NCI-H1048 (cell line): ENCODE measurements at regions not wholly inside any gene's neighbourhood (a gene's known extent, or its start where the extent isn't known, plus 50 kb on each side); places are given as distances from the start of the nearest gene placed in this dataset.

Source experiments
- DNase-seq: peaks from one replicate; lab custom pipeline; 2025; lab: John Stamatoyannopoulos, UW

DNA sequence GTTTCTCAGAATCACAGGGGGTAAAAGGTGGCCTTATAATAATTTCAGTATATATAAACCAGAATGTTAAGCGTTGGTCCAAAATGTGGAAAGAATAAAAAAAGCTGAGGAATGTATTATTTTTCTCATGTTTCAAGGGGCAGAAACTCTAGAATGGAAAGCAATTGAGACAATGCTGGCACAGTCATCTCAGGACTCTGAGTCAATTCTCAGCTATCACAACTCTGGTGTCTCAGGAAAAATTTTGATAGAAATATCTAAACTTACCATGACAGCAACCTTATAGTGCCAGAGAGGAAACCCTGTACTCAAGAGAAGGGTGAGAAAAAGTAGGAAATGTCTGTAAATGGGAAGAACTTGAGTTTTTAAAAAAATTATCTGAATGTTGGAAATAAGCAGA, 1189.4 kb upstream of the NUDT12 start:
- DNase-seq, result no peak

GRCh38 chr5:104739905-104740304, 1177.3 kb upstream of the NUDT12 start:
- no peak for DNase-seq

GRCh38 chr5:104739503-104739902, 1176.9 kb upstream of the NUDT12 start:
- no peak for DNase-seq

DNA sequence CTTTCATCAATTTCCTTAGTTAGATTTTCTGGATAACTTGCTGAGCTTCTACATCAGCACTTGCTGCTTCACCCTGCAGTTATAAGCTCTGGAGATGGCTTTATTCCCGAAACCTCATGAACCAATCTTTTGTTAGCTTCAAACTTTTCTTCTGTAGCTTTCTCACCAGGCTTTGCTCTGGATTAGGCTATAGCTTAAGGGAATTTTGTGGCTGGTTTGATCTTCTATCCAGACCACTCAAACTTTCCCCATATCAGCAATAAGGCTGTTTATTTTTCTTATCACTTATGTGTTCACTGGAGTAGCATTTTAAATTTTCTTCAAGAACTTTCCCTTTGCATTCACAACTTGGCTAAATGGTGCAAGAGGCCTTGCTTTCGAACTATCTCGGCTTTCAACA, 1173.5 kb upstream of the NUDT12 start:
- DNase-seq, result no peak

DNA sequence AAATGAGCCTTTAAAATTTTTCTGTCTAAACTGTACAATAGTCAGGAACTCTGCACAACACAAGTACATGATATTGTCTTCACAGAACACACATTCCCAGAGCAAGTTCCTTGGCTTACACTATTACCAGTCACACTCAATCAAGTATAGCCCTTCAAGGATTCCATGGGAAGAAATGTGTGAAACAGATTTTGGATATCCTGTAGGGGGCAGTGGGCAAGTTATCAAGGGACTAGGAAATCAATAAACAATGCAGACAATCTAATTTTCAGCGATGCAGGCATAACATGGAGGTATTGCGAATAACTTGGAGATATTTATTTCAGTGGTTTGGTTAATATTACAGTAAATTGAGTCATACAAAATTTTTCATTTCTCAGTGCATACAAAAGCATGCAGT, 1171.5 kb upstream of the NUDT12 start:
- no peak for DNase-seq

DNA sequence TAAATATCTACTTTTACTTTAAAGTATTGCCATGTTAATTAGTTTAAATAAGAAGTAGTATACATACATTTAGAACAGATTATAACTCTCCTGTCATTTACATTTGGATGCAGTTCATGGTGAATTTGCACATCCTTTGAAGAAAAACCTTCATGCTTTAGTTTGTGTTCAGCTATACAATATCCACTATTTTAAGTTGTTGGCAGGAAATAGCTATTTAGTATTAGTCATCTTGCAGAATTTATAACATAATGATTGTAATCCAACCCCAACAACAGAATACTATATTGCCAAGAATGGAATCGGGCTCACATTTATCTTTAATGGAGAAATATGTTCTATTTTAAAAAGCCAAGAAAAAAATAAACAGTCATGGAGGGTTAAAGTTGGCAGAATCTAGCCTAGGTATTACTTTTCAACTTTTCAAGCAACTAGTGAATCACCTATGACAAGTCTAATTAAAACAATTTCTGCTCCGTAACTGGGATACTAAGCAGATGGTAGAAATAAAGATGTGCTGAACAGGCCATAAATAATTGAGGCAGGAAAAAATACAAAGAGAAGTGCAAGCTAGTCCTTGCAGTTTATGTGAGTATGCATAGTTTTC, 1170.6 kb upstream of the NUDT12 start:
- DNase-seq, result no peak

DNA sequence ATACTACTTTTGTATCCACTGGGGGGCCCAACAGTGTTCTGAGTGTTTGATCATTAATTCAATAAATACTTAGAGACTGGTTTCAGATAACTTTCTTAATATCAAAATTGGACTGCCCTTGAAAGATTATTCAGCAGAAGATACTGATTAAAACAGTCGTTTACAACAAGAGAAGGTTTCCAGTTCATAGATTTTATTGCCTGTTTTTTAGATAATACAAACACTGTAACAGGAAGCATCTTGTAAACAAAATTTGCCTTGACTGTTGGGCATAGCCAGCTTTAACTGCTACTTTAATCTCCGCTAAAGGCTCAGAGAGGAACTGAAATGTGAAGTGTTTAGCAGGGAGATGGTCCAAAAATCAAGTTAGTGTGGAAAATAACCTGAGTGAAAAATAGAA, 1168.7 kb upstream of the NUDT12 start:
- DNase-seq, result no peak

DNA sequence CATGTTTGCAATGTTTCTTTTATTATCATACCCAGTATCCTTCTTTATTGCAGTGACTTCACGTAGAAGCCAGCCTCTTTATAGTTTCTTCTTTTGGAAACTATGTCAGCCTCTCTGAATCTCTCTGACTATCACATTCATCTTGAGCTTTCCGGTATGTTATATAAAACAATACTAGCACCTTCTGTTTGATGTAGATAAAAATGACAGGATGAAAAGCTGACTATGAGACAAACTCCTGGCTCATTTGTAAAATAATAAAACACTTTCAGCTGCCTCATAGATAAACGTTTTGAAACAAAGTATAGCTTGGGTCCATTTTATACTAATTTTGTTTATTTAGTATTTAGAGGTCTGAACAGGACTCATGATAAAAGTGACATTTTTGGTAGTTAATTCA, 1145.4 kb upstream of the NUDT12 start:
- DNase-seq, result no peak

GRCh38 chr5:104706600-104706999, 1144.0 kb upstream of the NUDT12 start:
- DNase-seq, result no peak

DNA sequence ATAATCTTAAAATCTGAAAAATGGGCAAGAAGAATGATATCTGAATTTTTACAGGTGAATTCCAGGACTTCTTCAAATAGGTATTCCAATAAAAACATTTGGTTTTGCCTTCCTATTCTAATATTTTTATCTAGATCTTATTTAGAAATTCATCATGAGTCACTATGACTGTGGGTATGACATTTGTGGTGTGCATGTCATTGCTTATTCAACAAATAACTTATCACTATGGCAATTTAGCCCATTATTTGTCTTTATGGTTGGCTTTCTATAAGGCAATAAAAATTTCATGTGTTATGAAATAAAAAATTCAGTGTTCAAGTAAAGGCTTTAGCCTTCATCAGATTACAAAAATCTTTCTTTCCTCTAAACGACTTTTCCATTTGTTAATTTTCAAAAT, 1139.6 kb upstream of the NUDT12 start:
- DNase-seq, result no peak

GRCh38 chr5:104699438-104699837, 1136.8 kb upstream of the NUDT12 start:
- no peak for DNase-seq

- no peak for DNase-seq
Measured at GRCh38 chr5:104661256-104661655, 1098.7 kb upstream of the NUDT12 start.

DNA sequence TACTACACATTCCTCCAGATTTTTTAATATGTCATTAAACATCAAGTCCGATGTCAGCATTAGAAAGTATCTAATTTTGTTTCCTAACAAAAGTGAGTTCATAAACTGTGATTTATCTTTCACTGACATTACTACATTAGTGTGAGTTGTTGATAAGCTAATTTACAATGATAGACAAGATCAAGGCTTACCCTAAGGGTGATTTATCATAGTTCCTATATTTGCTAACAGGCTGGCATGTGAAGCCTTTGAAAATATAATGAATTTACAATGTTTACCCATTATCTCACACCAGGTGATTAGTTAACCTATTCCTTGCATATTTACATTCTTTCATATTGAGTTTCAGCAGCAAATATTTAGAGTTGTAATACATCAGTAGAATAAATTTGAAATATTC, 1096.9 kb upstream of the NUDT12 start:
- DNase-seq, result no peak

DNA sequence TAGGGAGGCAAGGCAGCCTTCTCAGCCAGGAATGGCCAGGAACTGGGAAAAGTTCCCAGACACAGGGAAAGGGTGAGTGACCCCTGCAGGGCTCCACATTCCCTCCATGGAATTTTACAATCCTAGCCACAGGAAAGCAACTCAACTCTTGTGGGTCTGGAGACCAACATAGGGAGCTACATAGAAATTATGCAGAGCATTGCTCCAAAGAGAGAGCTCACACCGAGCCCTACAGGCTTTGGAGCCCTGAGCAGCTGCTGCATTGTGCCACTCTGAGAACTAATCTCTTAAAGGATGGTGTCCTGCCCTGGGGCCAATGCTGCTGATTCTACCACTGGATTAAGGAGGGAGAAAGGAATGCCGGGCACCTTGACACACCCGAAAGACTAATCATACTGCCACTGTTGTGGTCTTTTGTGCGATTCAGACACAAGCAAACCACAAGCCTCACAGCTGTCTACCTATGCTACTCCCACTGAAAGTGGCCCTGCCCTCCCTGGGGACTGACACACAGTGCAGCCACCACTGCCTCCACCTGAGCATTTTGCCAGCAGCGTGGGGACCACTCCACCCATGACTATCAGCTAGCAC, 1089.8 kb upstream of the NUDT12 start:
- DNase-seq, result no peak

DNA sequence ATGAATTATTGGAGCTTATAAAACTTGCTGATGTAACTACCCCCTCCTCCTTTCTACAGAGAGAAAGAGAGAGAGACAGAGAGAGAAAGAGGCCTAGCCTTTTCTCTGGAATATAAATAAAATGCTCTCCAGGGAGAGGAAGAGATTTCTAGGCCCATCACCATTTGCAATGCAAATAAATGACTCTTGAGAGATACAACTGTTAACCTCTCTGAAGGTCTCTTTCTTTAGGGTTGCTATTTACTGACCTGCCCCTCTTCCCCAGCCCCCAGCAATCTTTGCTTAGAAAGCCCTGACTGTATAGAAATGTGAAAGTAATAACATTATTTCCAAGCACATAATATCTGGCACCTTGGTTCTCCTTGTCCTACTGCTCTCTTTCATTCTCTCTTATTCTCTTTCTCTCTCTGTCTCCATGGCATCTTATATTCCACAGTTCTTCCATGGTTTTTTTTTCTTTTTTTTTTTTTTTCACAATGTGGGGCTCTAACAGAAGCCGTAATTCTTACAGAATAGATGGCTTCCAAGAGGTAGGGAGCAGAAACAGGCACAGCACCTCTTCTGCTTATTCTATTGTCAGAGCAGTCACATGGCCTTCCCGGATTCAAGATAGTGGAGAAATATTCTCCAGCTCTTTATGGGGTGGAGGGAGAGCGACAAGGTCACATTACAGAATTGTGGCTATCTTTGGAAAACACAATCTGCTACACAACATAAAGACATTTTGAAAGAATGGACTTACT, 1087.9 kb upstream of the NUDT12 start:
- no peak for DNase-seq

- DNase-seq, result no peak
Measured at GRCh38 chr5:104646416-104646815, 1083.8 kb upstream of the NUDT12 start.

- no peak for DNase-seq
Measured at GRCh38 chr5:104643320-104643719, 1080.7 kb upstream of the NUDT12 start.

DNA sequence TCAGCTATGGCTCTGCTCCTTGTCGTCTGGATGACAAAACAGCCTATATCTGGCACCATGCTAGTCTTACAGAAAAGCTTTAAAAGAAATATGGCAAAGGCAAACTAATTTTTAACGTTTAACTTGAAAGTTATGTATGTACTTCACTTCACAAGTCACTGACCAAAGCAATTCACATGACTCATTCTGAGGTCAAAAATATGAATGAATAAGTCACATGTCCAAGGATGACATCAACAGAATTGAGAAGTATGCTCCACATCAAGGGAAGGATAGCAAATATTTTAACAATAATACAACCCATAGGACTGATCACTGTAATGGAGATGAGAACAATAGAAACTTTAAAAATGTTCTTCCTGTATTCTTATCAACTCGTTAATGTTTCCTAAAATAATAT, 1072.6 kb upstream of the NUDT12 start:
- no peak for DNase-seq

DNA sequence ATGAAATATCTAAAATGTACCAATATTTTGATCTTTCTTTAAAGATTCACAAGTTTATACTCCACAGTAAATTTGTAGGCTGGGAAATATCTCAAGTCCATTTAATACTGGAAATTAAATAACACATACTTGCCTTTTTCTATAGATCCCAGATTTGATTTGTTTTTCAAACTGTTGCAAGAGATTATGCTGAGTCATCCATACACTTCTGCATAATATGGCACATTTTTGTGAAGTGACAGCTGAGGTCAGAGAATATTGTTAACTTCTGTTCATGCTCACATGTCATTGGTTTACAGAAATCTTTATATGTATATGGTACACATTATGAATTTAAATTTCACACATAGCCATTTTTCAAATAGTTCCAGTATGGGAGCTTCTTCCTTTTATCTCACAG, 1066.3 kb upstream of the NUDT12 start:
- DNase-seq, result no peak

GRCh38 chr5:104626122-104626521, 1063.5 kb upstream of the NUDT12 start:
- DNase-seq, result no peak

DNA sequence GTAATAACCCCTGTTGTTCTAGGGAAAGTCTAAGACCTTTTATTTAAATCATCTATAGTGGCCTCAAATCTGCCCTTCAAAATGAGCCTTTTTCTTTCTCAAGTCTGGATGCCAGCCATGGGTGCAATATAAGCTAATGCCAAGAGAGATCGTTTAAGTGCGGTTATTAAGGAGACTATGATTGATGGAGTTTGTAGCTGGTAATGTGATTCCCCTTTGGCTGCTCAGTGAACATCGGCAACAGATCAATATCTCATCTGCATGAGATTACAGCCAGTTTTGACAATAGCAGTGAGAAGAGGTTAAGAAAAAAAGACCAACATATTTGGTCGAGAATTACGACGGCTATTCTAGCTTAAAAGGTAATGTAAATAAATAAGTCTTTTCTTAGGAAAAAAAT, 1049.4 kb upstream of the NUDT12 start:
- DNase-seq, result no peak

GRCh38 chr5:104611135-104611767, 1048.7 kb upstream of the NUDT12 start:
- DNase-seq, result no peak

- no peak for DNase-seq
Measured at GRCh38 chr5:104606258-104606829, 1043.8 kb upstream of the NUDT12 start.
